ENCODE measurements at regions not wholly inside any gene's neighbourhood (a gene's known extent, or its start where the extent isn't known, plus 50 kb on each side); places are given as distances from the start of the nearest gene placed in this dataset.

GRCh38 chr3:139780593-139780992 lies 102.8 kb upstream of the NMNAT3 start:
- TF ChIP-seq CTCF (IDR thresholded peaks at IDR 0.05), result no peak
- TF ChIP-seq EZH2 (IDR thresholded peaks at IDR 0.05; ENCODE audit: borderline replicate concordance, insufficient read depth, low read depth, low read length, poor library complexity, severe bottlenecking), result no peak
